K562 (cell line): ENCODE measurements at regions not wholly inside any gene's neighbourhood (a gene's known extent, or its start where the extent isn't known, plus 50 kb on each side); places are given as distances from the start of the nearest gene placed in this dataset.

Experiments
- CEBPG ChIP-seq, 3 experiments: fragments of 200-800 bp in 1 of 3; sonication (Bioruptor generic) in 1 of 3; sonication (generic) in 1 of 3; formaldehyde crosslinking in 1 of 3; IDR thresholded peaks in 2 of 3; conservative IDR thresholded peaks in 1 of 3; 2 replicates each; pipeline versions ENCODE4 v1.6.1 to v1.8.0; 2016 to 2022; ENCODE audit warnings: missing compliant biosample characterization in 2 of 3, missing genetic modification characterization in 2 of 3, mild to moderate bottlenecking in 1 of 3, missing genetic modification reagents in 1 of 3
- DACH1 ChIP-seq: fragments of 450-650 bp; IDR thresholded peaks from 2 replicates; pipeline ENCODE4 v1.6.1; 2018; ENCODE audit not compliant: partially characterized antibody
- JUN ChIP-seq, 2 experiments: sonication (generic) in 1 of 2; formaldehyde crosslinking in 1 of 2; IDR thresholded peaks; 2 replicates each; pipeline versions ENCODE4 v1.6.1 to v1.8.0; 2012 to 2022; ENCODE audit warnings: borderline replicate concordance in 2 of 2, mild to moderate bottlenecking in 2 of 2, improper control_type of control experiment in 1 of 2, low read depth in 1 of 2, low read length in 1 of 2, missing genetic modification reagents in 1 of 2
- KAT8 ChIP-seq: fragments of 450-650 bp; IDR thresholded peaks from 2 replicates; pipeline ENCODE4 v1.6.1; 2016; ENCODE audit warnings: low read depth, mild to moderate bottlenecking
- PBX2 ChIP-seq, 2 experiments: IDR thresholded peaks in 1 of 2; conservative IDR thresholded peaks in 1 of 2; 2 replicates each; pipeline ENCODE4 v1.6.1; 2016; ENCODE audit warnings: low read depth in 2 of 2, mild to moderate bottlenecking in 1 of 2, missing compliant biosample characterization in 1 of 2, missing genetic modification characterization in 1 of 2, moderate library complexity in 1 of 2
- PHB2 ChIP-seq: fragments of 450-650 bp; IDR thresholded peaks from 2 replicates; pipeline ENCODE4 v1.6.1; 2017; ENCODE audit warnings: low read depth
- SMARCB1 ChIP-seq: IDR thresholded peaks from 2 replicates; pipeline ENCODE4 v1.6.1; 2011; ENCODE audit warnings: improper control_type of control experiment, low read depth; ENCODE audit not compliant: insufficient read length
- ZNF830 ChIP-seq: fragments of 250-450 bp; sonication (Bioruptor Pico); IDR thresholded peaks from 2 replicates; pipeline ENCODE4 v1.5.0; 2021; ENCODE audit warnings: mild to moderate bottlenecking

GRCh38 chr9:129327552-129328328, 149.7 kb upstream of the IER5L start (continued):
- no peak for TF ChIP-seq KAT8
- TF ChIP-seq PHB2, result no peak
- no peak for TF ChIP-seq CEBPG (CRISPR knock-in tag; IDR thresholded peaks at IDR 0.05)
- no peak for TF ChIP-seq CEBPG (tag; conservative IDR thresholded peaks at IDR 0.05 in 1 of 2, IDR thresholded peaks at IDR 0.05 in 1 of 2)
- no peak for TF ChIP-seq ZNF830 (CRISPR knock-in tag)
- TF ChIP-seq DACH1, result no peak
- TF ChIP-seq PBX2 (CRISPR knock-in tag; IDR thresholded peaks at IDR 0.05; ENCODE audit: low read depth), result no peak
- no peak for TF ChIP-seq PBX2 (tag; conservative IDR thresholded peaks at IDR 0.05; ENCODE audit: low read depth)
- TF ChIP-seq SMARCB1, result no peak
- TF ChIP-seq JUN (IDR thresholded peaks at IDR 0.05; ENCODE audit: borderline replicate concordance, low read depth, low read length), result no peak
- TF ChIP-seq JUN (CRISPR knock-in tag; IDR thresholded peaks at IDR 0.05; ENCODE audit: borderline replicate concordance), result no peak
